ENCODE measurements at regions not wholly inside any gene's neighbourhood (a gene's known extent, or its start where the extent isn't known, plus 50 kb on each side); places are given as distances from the start of the nearest gene placed in this dataset.

GRCh38 chr3:30418443-30418842, 188.0 kb upstream of the TGFBR2 start:
- no peak for TF ChIP-seq CTCF (IDR thresholded peaks at IDR 0.05)
- TF ChIP-seq POLR2A (IDR thresholded peaks at IDR 0.05): no peak
